Neural cell (in vitro differentiated cells): ENCODE measurements at regions not wholly inside any gene's neighbourhood (a gene's known extent, or its start where the extent isn't known, plus 50 kb on each side); places are given as distances from the start of the nearest gene placed in this dataset.

Experiments used
- CTCF ChIP-seq: fragments of 450-650 bp; IDR thresholded peaks from 2 replicates; pipeline ENCODE4 v1.5.1; 2014; ENCODE audit warnings: antibody characterized with exemption, mild to moderate bottlenecking, moderate library complexity; ENCODE audit not compliant: poor library complexity, severe bottlenecking
- EP300 ChIP-seq: fragments of 450-650 bp; conservative IDR thresholded peaks from 2 replicates; pipeline ENCODE4 v1.6.1; 2014; ENCODE audit warnings: antibody characterized with exemption, mild to moderate bottlenecking, moderate library complexity; ENCODE audit not compliant: poor library complexity, severe bottlenecking
- EZH2 ChIP-seq: fragments of 200-600, 300-800 bp; shearing (Covaris generic), sonication (generic); IDR thresholded peaks from 2 replicates; pipeline ENCODE4 v1.6.1; 2014; ENCODE audit warnings: antibody characterized with exemption, low read length, borderline replicate concordance, mild to moderate bottlenecking; ENCODE audit not compliant: insufficient read depth, poor library complexity, severe bottlenecking
- MXI1 ChIP-seq: fragments of 450-650 bp; conservative IDR thresholded peaks from 2 replicates; pipeline ENCODE4 v1.6.1; 2014; ENCODE audit warnings: antibody characterized with exemption, mild to moderate bottlenecking; ENCODE audit not compliant: poor library complexity, severe bottlenecking
- POLR2AphosphoS5 ChIP-seq: IDR thresholded peaks from 2 replicates; pipeline ENCODE4 v1.6.1; 2012
- RAD21 ChIP-seq: fragments of 450-650 bp; conservative IDR thresholded peaks from 2 replicates; pipeline ENCODE4 v1.6.1; 2014; ENCODE audit warnings: antibody characterized with exemption, mild to moderate bottlenecking, moderate library complexity
- SMC3 ChIP-seq: fragments of 450-650 bp; conservative IDR thresholded peaks from 2 replicates; pipeline ENCODE4 v1.6.1; 2014; ENCODE audit warnings: antibody characterized with exemption, mild to moderate bottlenecking, moderate library complexity; ENCODE audit not compliant: poor library complexity
- TF ChIP-seq, protein P1 (sequence below): IDR thresholded peaks from 2 replicates; pipeline ENCODE4 v1.6.1; 2012; ENCODE audit warnings: borderline replicate concordance

DNA sequence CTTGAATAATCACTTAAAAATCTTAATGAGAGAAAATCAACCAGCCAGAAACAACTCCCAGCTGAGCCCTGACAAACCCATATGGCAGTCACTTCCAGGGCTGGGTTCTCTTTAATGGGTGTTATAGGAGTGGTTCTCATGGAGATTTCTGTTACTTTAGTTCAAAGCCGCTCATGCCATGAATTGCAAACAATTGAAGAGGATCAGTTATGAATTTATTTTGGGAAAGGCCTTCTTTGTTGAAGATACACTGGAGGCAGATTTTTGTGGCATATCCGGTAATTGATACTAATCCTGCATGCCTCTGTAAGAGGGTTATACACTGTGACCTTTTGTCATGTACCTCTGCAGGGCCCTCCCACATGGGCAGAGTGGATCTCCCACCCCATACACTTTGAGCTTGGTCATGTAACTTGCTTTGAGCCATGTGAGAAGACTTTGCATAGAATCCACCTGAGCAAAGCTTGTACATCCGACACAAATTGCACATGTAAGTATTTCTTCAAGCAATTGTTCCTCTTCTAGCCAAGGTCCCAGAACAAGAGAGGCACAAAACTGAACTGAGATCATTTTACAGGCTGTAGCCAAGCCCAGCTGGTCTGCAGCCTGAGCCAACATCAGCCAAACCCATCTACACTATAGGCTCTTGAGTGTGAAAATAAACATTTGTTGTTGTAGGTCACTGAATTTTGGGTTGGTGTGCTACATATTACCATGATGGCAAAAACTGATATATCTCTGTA lies 492.3 kb downstream of the PREX1 start:
- TF ChIP-seq CTCF (no peak), POLR2AphosphoS5 (no peak), RAD21 (no peak), EZH2 (no peak), EP300 (no peak), MXI1 (no peak), SMC3 (no peak)
- TF ChIP-seq, protein P1, sequence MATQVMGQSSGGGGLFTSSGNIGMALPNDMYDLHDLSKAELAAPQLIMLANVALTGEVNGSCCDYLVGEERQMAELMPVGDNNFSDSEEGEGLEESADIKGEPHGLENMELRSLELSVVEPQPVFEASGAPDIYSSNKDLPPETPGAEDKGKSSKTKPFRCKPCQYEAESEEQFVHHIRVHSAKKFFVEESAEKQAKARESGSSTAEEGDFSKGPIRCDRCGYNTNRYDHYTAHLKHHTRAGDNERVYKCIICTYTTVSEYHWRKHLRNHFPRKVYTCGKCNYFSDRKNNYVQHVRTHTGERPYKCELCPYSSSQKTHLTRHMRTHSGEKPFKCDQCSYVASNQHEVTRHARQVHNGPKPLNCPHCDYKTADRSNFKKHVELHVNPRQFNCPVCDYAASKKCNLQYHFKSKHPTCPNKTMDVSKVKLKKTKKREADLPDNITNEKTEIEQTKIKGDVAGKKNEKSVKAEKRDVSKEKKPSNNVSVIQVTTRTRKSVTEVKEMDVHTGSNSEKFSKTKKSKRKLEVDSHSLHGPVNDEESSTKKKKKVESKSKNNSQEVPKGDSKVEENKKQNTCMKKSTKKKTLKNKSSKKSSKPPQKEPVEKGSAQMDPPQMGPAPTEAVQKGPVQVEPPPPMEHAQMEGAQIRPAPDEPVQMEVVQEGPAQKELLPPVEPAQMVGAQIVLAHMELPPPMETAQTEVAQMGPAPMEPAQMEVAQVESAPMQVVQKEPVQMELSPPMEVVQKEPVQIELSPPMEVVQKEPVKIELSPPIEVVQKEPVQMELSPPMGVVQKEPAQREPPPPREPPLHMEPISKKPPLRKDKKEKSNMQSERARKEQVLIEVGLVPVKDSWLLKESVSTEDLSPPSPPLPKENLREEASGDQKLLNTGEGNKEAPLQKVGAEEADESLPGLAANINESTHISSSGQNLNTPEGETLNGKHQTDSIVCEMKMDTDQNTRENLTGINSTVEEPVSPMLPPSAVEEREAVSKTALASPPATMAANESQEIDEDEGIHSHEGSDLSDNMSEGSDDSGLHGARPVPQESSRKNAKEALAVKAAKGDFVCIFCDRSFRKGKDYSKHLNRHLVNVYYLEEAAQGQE, result no peak
